IMR-90 (cell line): ENCODE measurements at regions not wholly inside any gene's neighbourhood (a gene's known extent, or its start where the extent isn't known, plus 50 kb on each side); places are given as distances from the start of the nearest gene placed in this dataset.

ENCODE experiments used
- ATAC-seq: fragments of 200-7000 bp; cut with Tn5 transposase; 2 replicates; pipeline ENCODE4 v1.9.1; 2020; ENCODE audit warnings: low read depth, mild to moderate bottlenecking, moderate library complexity
- BruUV-seq: library from RNA; stranded (reverse); fragments of 400-500 nt; replicated peaks from 2 replicates; lab custom pipeline; 2021; lab: Mats Ljungman, UMichigan
- CTCF ChIA-PET: fragments of 300-600 bp; formaldehyde crosslinking; extraction: SDS; loops from one replicate; lab custom pipeline; 2021; ENCODE audit warnings: antibody characterized with exemption; lab: Yijun Ruan, JAX
- POLR2A ChIA-PET: fragments of 300-600 bp; sonication (Branson Sonifier 250); formaldehyde crosslinking; loops from one replicate; lab custom pipeline; 2022; ENCODE audit warnings: antibody characterized with exemption; ENCODE audit not compliant: unreplicated experiment; lab: Charles Lee
- DNase-seq: peaks from one replicate; pipeline ENCODE4 v3.0.0; 2013
- H2AFZ ChIP-seq: replicated peaks from 2 replicates; pipeline ENCODE3; 2013; ENCODE audit warnings: low read length, mild to moderate bottlenecking; ENCODE audit not compliant: poor library complexity
- H2AK5ac ChIP-seq: 2 replicates; pipeline ENCODE4 v1.6.1; 2013; ENCODE audit warnings: low read depth, low read length, inconsistent platforms
- H2AK9ac ChIP-seq: replicated peaks from 2 replicates; pipeline ENCODE3; 2013; ENCODE audit warnings: mild to moderate bottlenecking, low read depth, low read length, moderate library complexity; ENCODE audit not compliant: poor library complexity
- H2BK120ac ChIP-seq: 2 replicates; pipeline ENCODE4 v1.6.1; 2013; ENCODE audit warnings: low read depth, low read length, inconsistent platforms
- H2BK15ac ChIP-seq: 3 replicates; pipeline ENCODE4 v1.6.1; 2013; ENCODE audit warnings: low read depth, low read length, inconsistent platforms
- H2BK20ac ChIP-seq: 2 replicates; pipeline ENCODE4 v1.6.1; 2013; ENCODE audit warnings: low read depth, mild to moderate bottlenecking, inconsistent platforms, low read length, moderate library complexity
- H2BK5ac ChIP-seq: 2 replicates; pipeline ENCODE4 v1.6.1; 2013; ENCODE audit warnings: mild to moderate bottlenecking, low read depth, low read length, inconsistent platforms; ENCODE audit not compliant: poor library complexity, severe bottlenecking
- H3K14ac ChIP-seq: replicated peaks from 2 replicates; pipeline ENCODE4 v1.6.1; 2013; ENCODE audit warnings: low read depth, low read length, inconsistent platforms
- H3K18ac ChIP-seq: 2 replicates; pipeline ENCODE4 v1.6.1; 2013; ENCODE audit warnings: low read depth, low read length, control low read depth
- H3K23ac ChIP-seq: 2 replicates; pipeline ENCODE4 v1.6.1; 2013; ENCODE audit warnings: low read depth, low read length, inconsistent platforms
- H3K27ac ChIP-seq: 2 replicates; pipeline ENCODE4 v1.5.1; 2013; ENCODE audit warnings: mild to moderate bottlenecking, control low read depth, low read length; ENCODE audit not compliant: insufficient read depth
- H3K27me3 ChIP-seq: 2 replicates; pipeline ENCODE4 v1.6.1; 2013; ENCODE audit warnings: low read length; ENCODE audit not compliant: control insufficient read depth, insufficient read depth
- H3K36me3 ChIP-seq: 2 replicates; pipeline ENCODE4 v1.6.1; 2013; ENCODE audit warnings: low read length, mixed read lengths; ENCODE audit not compliant: control insufficient read depth, insufficient read depth
- H3K4ac ChIP-seq: 2 replicates; pipeline ENCODE4 v1.6.1; 2013; ENCODE audit warnings: low read depth, low read length, inconsistent platforms
- H3K4me1 ChIP-seq: 2 replicates; pipeline ENCODE4 v1.6.1; 2013; ENCODE audit warnings: low read length, mixed read lengths; ENCODE audit not compliant: control insufficient read depth, insufficient read depth
- H3K4me2 ChIP-seq: 2 replicates; pipeline ENCODE4 v1.6.1; 2013; ENCODE audit warnings: low read depth, mild to moderate bottlenecking, control low read depth, low read length, moderate library complexity
- H3K4me3 ChIP-seq: 2 replicates; pipeline ENCODE4 v1.5.1; 2013; ENCODE audit warnings: low read depth, mild to moderate bottlenecking, control low read depth, low read length, moderate library complexity; ENCODE audit not compliant: insufficient read depth
- H3K56ac ChIP-seq: 2 replicates; pipeline ENCODE4 v1.6.1; 2013; ENCODE audit warnings: low read length, inconsistent platforms; ENCODE audit not compliant: insufficient read depth; ENCODE audit errors: extremely low read depth
- H3K79me1 ChIP-seq, 2 experiments: 2 replicates each; pipeline ENCODE4 v1.6.1; 2013; ENCODE audit warnings: low read length in 2 of 2, inconsistent platforms in 1 of 2, low read depth in 1 of 2
- H3K9ac ChIP-seq: 2 replicates; pipeline ENCODE4 v1.6.1; 2013; ENCODE audit warnings: low read depth, low read length, control low read depth
- H3K9me1 ChIP-seq: 2 replicates; pipeline ENCODE4 v1.6.1; 2013; ENCODE audit warnings: low read length, inconsistent platforms; ENCODE audit not compliant: insufficient read depth
- H3K9me3 ChIP-seq: 2 replicates; pipeline ENCODE4 v1.6.1; 2013; ENCODE audit warnings: low read length; ENCODE audit not compliant: control insufficient read depth, insufficient read depth
- H4K20me1 ChIP-seq: 2 replicates; pipeline ENCODE4 v1.6.1; 2013; ENCODE audit warnings: low read length, inconsistent platforms; ENCODE audit not compliant: insufficient read depth
- H4K5ac ChIP-seq: 2 replicates; pipeline ENCODE4 v1.6.1; 2013; ENCODE audit warnings: mild to moderate bottlenecking, low read depth, low read length, control low read depth
- H4K8ac ChIP-seq, 2 experiments: 2 replicates each; pipeline ENCODE4 v1.6.1; 2013; ENCODE audit warnings: low read depth in 2 of 2, low read length in 2 of 2, control low read depth in 1 of 2, inconsistent platforms in 1 of 2
- H4K91ac ChIP-seq: 2 replicates; pipeline ENCODE4 v1.6.1; 2013; ENCODE audit warnings: low read depth, low read length, inconsistent platforms; ENCODE audit not compliant: insufficient read depth
- BHLHE40 ChIP-seq: fragments of 150-350 bp; IDR thresholded peaks from 2 replicates; pipeline ENCODE4 v1.6.1; 2016; ENCODE audit warnings: mild to moderate bottlenecking, low read depth, low read length
- CHD1 ChIP-seq: IDR thresholded peaks from 2 replicates; pipeline ENCODE4 v1.6.1; 2012; ENCODE audit warnings: low read depth, low read length, improper control_type of control experiment
- MXI1 ChIP-seq: IDR thresholded peaks from 2 replicates; pipeline ENCODE4 v1.6.1; 2012; ENCODE audit warnings: low read depth, mild to moderate bottlenecking, low read length, moderate library complexity, borderline replicate concordance
- RAD21 ChIP-seq: IDR thresholded peaks from 2 replicates; pipeline ENCODE4 v1.6.1; 2012; ENCODE audit warnings: low read length, improper control_type of control experiment
- RCOR1 ChIP-seq: IDR thresholded peaks from 2 replicates; pipeline ENCODE4 v1.6.1; 2012; ENCODE audit warnings: mild to moderate bottlenecking, low read length, improper control_type of control experiment; ENCODE audit not compliant: insufficient replicate concordance
- SMC3 ChIP-seq: fragments of 150-350 bp; IDR thresholded peaks from 2 replicates; pipeline ENCODE4 v1.6.1; 2016; ENCODE audit warnings: low read depth, mild to moderate bottlenecking, antibody characterized with exemption, low read length, moderate library complexity
- WGBS, 2 experiments: methylation state at CpG; one replicate each; pipeline versions ENCODE4 v1.1.5 to v1.1.7; 2013; ENCODE audit warnings: missing lambda C conversion rate in 2 of 2; ENCODE audit not compliant: insufficient read length in 1 of 2; ENCODE audit errors: extremely low coverage in 2 of 2; 5-methylcytosine and 5-hydroxymethylcytosine counted together
- dilution Hi-C: fragments of 300-500 bp; cut with HindIII; formaldehyde crosslinking; loops from one replicate; pipeline ENCODE4 v1.14.3; 2018; ENCODE audit warnings: low sequenced_read_pairs; ENCODE audit not compliant: unreplicated experiment
- in situ Hi-C: fragments of 300-500 bp; cut with MboI; formaldehyde crosslinking; loops from 3 replicates; pipeline ENCODE4 v1.14.3; 2019; ENCODE audit warnings: low sequenced_read_pairs, inconsistent platforms, mixed read lengths
- intact Hi-C: fragments of 100-400 bp; cut with micrococcal nuclease; formaldehyde crosslinking; loops from 2 replicates; pipeline ENCODE4 v1.10.0; 2022

DNA sequence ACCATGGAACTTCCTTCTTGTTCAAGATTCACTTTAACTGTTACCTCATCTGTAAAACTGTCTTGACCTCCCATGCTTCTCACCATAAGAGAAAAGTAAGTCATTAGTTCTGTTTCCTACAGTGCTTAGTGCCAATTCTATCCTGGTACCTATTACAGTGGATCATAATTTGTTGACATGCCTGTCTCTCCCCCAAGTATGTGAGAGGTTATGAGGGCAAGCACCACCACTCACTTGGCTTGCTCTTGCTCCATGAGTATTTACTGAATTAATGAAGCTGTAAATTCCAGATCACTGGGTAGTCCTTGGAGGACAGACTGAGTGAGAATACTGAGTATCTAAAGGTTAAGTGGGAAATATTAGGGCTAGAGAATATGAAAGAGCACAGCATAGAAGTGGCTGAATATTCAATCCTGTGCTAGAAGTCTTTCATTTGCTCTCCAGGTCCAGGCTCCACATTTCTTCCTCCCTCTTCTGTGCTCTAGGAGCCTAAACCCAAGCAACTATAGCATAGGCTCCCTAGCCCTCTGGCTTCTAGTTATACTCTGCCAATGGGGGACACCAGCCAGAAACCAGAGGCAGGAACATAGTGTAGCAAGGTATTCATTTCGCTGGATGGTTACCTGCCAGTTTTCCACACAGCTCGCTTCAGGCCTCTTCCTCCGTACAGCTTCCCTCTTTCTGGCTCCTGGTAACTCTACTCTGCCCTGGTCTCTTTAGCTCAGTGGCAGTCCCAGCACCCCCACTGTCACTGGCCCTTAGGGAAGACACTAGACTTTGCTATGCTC lies 118.2 kb upstream of the SLC5A12 start:
- H3K27me3 ChIP-seq = no peaks in the 10 kb centered on the region
- peak overlapping the region; percentile 31; the same call in 2 of the 3 replicates for H2BK15ac ChIP-seq
- H3K56ac ChIP-seq = no peak overlapping the region
- no peak overlapping the region for H2AK9ac ChIP-seq
- 0 out of 2 replicates have a peak overlapping the region, but pooled peaks have one; percentile 28 for H3K14ac ChIP-seq
- H3K9ac ChIP-seq = no peak overlapping the region
- peaks cover 7% of the 10 kb centered on the region for H3K4me1 ChIP-seq
- no peak overlapping the region for H2BK5ac ChIP-seq
- no peak overlapping the region for H2AFZ ChIP-seq
- POLR2A ChIA-PET = no interaction called here
- H3K9me1 ChIP-seq = no peaks in the 10 kb centered on the region
- no peaks in the 10 kb centered on the region for H3K79me1 ChIP-seq
- ATAC-seq (no peak), DNase-seq (no peak)
- H3K4me3 ChIP-seq = no peak overlapping the region
- H3K27ac ChIP-seq = no peak overlapping the region
- no peak overlapping the region for H3K4me2 ChIP-seq
- H3K18ac ChIP-seq = peak overlapping the region; percentile 41; the same call in 1 of the 2 replicates
- intact Hi-C loops (no loop called here), dilution Hi-C loops (no loop called here), in situ Hi-C loops (no loop called here)
- no peak overlapping the region for H2BK20ac ChIP-seq
- no peak overlapping the region for H4K5ac ChIP-seq
- H2BK120ac ChIP-seq = peak overlapping the region; percentile 20; the same call in 1 of the 2 replicates
- no peak overlapping the region; the same call in 1 of the 2 replicates for H2AK5ac ChIP-seq
- TF ChIP-seq RCOR1 (no peak), BHLHE40 (no peak), CHD1 (no peak), SMC3 (no peak), RAD21 (no peak), MXI1 (no peak)
- H3K9me3 ChIP-seq = no peaks in the 10 kb centered on the region
- WGBS, 2 experiments = 100% methylated on average over 2 of the region's 3 CpGs; no CpG with 5 or more reads in 1 of the 2 experiments
- no peak overlapping the region for H4K91ac ChIP-seq
- H4K8ac ChIP-seq = 0 out of 4 replicates have a peak overlapping the region, but pooled peaks of 1 of the 2 experiments have one; percentile 9
- H4K20me1 ChIP-seq = no peaks in the 10 kb centered on the region
- BruUV-seq = no TSS peak
- H3K36me3 ChIP-seq = no peaks in the 10 kb centered on the region
- peak overlapping the region; percentile 15; the same call in 1 of the 2 replicates for H3K4ac ChIP-seq
- CTCF ChIA-PET = no interaction called here
- H3K23ac ChIP-seq = no peak overlapping the region
